ENCODE measurements at regions not wholly inside any gene's neighbourhood (a gene's known extent, or its start where the extent isn't known, plus 50 kb on each side); places are given as distances from the start of the nearest gene placed in this dataset.

- ATAC-seq (ENCODE audit: low FRiP score), result no peak
- WGBS, 2 donors, result 36 to 38% methylated on average over 5 of the region's 5 CpGs
Measured at GRCh38 chr22:22946131-22946530, 58.5 kb downstream of the IGLL5 start.

DNA sequence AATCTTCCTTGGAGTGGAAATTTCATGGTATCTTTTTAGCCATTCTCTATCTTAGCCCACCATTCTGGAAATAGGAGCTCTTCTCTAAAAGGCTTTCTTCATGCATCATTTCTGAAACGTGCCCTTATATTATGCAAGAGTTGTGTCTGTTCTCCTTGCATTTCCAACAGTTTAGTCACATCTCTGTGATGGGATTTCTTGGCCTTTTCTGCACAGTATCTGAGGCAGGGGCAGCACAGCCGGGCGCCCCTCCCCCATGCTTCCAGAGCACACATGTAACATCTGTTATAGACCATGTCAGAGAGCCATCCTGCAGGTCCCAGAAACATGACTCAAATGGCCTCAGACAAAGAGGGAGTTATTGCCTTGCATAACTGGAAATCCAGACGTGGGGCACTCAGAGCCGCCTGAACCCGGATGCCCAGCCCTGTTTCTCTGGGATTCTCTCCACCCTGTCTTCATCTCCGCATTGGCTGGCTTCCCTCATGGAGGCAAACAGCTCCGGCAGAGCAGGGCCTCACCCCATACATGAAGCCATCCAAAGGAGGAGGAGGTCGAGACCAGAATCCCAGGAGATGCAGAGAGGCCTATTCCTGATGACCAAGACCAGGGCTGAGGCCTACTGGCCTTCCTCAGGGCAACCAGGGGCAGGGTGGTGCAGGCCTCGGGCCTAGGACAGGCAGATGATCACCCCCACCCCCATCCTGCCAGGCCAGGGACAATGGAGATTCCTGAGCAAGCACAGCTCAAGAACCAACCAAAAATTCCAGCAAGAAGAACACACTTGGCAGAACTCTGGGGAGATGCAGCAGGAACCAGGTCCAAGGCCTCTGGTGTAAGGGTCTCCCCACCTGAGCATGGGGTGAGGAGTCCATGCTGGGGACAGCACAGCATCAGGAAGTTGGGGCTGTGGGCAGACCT is 61.3 kb downstream of the IGLL5 start:
- Histone ChIP-seq H3K27me3 (ENCODE audit: control insufficient read depth in 1 of 2, insufficient read depth in 2 of 2, low read length in 1 of 2) (peaks cover 0 to 2% of the 10 kb centered on the region in 2 donors), H3K4me1 (ENCODE audit: control insufficient read depth in 1 of 2, insufficient read depth in 2 of 2, low read length in 2 of 2) (no peaks in the 10 kb centered on the region), H3K36me3 (ENCODE audit: control insufficient read depth in 1 of 2, insufficient read depth in 2 of 2, low read length in 1 of 2) (no peaks in the 10 kb centered on the region), H3K4me3 (ENCODE audit: low read length in 2 of 2) (no peak overlapping the region), H3K9me3 (ENCODE audit: control insufficient read depth, low read length) (no peaks in the 10 kb centered on the region), H3K27ac (ENCODE audit: low read depth in 1 of 2, low read length in 2 of 2) (no peak overlapping the region)
- WGBS, 2 donors, result 80 to 83% methylated on average over 10 of the region's 10 CpGs
- DNase-seq, result peak in 1 of 2 donors; percentile 47
- no peak for ATAC-seq (ENCODE audit: low FRiP score)
- intact Hi-C loops (cut with DNase I), result no loop called here

More at GRCh38 chr22:22946131-22946530, 58.5 kb downstream of the IGLL5 start:
- intact Hi-C loops (cut with DNase I), result no loop called here
- H3K9me3 ChIP-seq (ENCODE audit: control insufficient read depth, low read length), result no peaks in the 10 kb centered on the region
- no peaks in the 10 kb centered on the region for H3K4me1 ChIP-seq (ENCODE audit: control insufficient read depth in 1 of 2, insufficient read depth in 2 of 2, low read length in 2 of 2)
- no peaks in the 10 kb centered on the region for H3K36me3 ChIP-seq (ENCODE audit: control insufficient read depth in 1 of 2, insufficient read depth in 2 of 2, low read length in 1 of 2)
- H3K27me3 ChIP-seq (ENCODE audit: control insufficient read depth in 1 of 2, insufficient read depth in 2 of 2, low read length in 1 of 2), result no peaks in the 10 kb centered on the region
- no peak overlapping the region for H3K27ac ChIP-seq (ENCODE audit: low read depth in 1 of 2, low read length in 2 of 2)
- no peak overlapping the region for H3K4me3 ChIP-seq (ENCODE audit: low read length in 2 of 2)
- no peak for DNase-seq

GRCh38 chr22:22949953-22950352 is 62.3 kb downstream of the IGLL5 start:
- Histone ChIP-seq H3K4me3 (ENCODE audit: low read length in 2 of 2) (no peak overlapping the region), H3K36me3 (ENCODE audit: control insufficient read depth in 1 of 2, insufficient read depth in 2 of 2, low read length in 1 of 2) (no peaks in the 10 kb centered on the region), H3K27ac (ENCODE audit: low read depth in 1 of 2, low read length in 2 of 2) (no peak overlapping the region), H3K4me1 (ENCODE audit: control insufficient read depth in 1 of 2, insufficient read depth in 2 of 2, low read length in 2 of 2) (no peaks in the 10 kb centered on the region), H3K9me3 (ENCODE audit: control insufficient read depth, low read length) (no peaks in the 10 kb centered on the region), H3K27me3 (ENCODE audit: control insufficient read depth in 1 of 2, insufficient read depth in 2 of 2, low read length in 1 of 2) (peaks cover 0 to 2% of the 10 kb centered on the region in 2 donors)
- ATAC-seq (ENCODE audit: low FRiP score) (no peak), DNase-seq (no peak)
- 89 to 93% methylated on average over 1 of the region's 1 CpG for WGBS, 2 donors
- intact Hi-C loops (cut with DNase I), result loop anchor here in 1 of 2 donors (10.0 kb wide), 1 partner anchor 435 kb away; no protein-coding TSS in a partner anchor

DNA sequence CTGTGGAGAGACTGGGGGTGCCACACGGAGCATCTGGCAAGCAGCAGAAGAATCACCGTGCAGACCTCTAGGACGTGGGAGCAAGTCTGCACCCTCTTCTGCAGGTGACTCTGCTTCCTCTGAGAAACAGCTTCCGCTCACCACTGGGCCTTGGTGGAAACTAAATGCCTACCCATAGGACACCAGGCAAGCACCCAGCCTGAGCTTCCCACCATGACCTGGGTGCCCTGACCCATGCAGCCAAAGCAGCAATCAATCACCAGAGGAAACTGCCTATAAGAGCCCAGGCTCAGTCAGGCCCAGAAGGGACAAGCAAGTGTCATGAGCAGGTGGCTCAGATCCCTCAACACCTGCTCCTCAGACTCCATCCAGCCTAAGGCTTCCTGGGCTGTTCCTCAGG is 63.4 kb downstream of the IGLL5 start:
- H3K27ac ChIP-seq (ENCODE audit: low read depth in 1 of 2, low read length in 2 of 2), result no peak overlapping the region
- DNase-seq, result no peak
- no peaks in the 10 kb centered on the region for H3K4me1 ChIP-seq (ENCODE audit: control insufficient read depth in 1 of 2, insufficient read depth in 2 of 2, low read length in 2 of 2)
- ATAC-seq (ENCODE audit: low FRiP score), result peak; percentile 13
- WGBS, 2 donors, result 87 to 92% methylated on average over 4 of the region's 4 CpGs
- H3K9me3 ChIP-seq (ENCODE audit: control insufficient read depth, low read length), result no peaks in the 10 kb centered on the region
- H3K27me3 ChIP-seq (ENCODE audit: control insufficient read depth in 1 of 2, insufficient read depth in 2 of 2, low read length in 1 of 2), result peaks cover 0 to 2% of the 10 kb centered on the region in 2 donors
- no peaks in the 10 kb centered on the region for H3K36me3 ChIP-seq (ENCODE audit: control insufficient read depth in 1 of 2, insufficient read depth in 2 of 2, low read length in 1 of 2)
- intact Hi-C loops (cut with DNase I), result loop anchor here in 1 of 2 donors (10.0 kb wide), 1 partner anchor 434 kb away; no protein-coding TSS in a partner anchor
- no peak overlapping the region for H3K4me3 ChIP-seq (ENCODE audit: low read length in 2 of 2)

DNA sequence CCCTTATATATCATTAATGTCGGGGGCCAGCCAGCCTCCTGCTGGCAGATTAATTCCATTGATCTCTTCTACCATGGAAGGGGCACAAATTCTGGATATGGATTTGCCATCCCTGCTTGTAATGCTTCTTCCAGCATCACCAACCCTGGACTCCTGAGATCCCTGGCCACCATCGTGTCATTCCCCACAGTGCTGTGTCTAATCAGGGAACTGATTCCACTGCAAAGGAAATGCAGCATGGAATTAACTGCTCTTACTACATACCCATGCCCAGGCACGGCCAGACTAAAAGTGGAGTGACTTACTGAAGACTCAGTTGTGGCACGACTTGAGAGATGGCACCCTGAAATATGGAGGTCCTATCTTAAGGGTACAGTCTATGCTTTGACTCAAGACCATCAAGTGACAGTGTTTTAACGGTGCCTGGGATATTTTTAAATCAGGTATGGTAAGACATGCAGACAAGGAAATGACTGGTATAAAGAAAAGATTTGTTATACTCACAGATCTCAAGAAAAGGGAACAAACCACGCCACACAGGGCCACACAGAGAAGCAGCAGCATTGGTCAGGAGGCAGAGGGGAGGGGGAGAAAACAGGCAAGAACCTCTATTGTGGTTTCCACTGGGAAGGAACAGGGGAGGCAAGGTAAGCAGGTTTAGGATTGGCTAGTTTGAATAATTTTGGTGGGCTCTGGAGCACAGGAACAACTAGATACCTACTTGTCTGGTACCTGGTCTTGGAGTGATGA is 65.1 kb downstream of the IGLL5 start:
- Histone ChIP-seq H3K27me3 (ENCODE audit: control insufficient read depth in 1 of 2, insufficient read depth in 2 of 2, low read length in 1 of 2) (peaks cover 0 to 2% of the 10 kb centered on the region in 2 donors), H3K4me3 (ENCODE audit: low read length in 2 of 2) (no peak overlapping the region), H3K27ac (ENCODE audit: low read depth in 1 of 2, low read length in 2 of 2) (no peak overlapping the region), H3K36me3 (ENCODE audit: control insufficient read depth in 1 of 2, insufficient read depth in 2 of 2, low read length in 1 of 2) (no peaks in the 10 kb centered on the region), H3K9me3 (ENCODE audit: control insufficient read depth, low read length) (no peaks in the 10 kb centered on the region), H3K4me1 (ENCODE audit: control insufficient read depth in 1 of 2, insufficient read depth in 2 of 2, low read length in 2 of 2) (no peaks in the 10 kb centered on the region)
- DNase-seq, result no peak
- no peak for ATAC-seq (ENCODE audit: low FRiP score)
- WGBS, 2 donors, result 64 to 74% methylated on average over 6 of the region's 6 CpGs
- intact Hi-C loops (cut with DNase I), result loop anchor here in 1 of 2 donors (10.0 kb wide), 1 partner anchor 432 kb away; no protein-coding TSS in a partner anchor

- H3K36me3 ChIP-seq (ENCODE audit: control insufficient read depth in 1 of 2, insufficient read depth in 2 of 2, low read length in 1 of 2), result no peaks in the 10 kb centered on the region
- H3K4me1 ChIP-seq (ENCODE audit: control insufficient read depth in 1 of 2, insufficient read depth in 2 of 2, low read length in 2 of 2), result no peaks in the 10 kb centered on the region
- ATAC-seq (ENCODE audit: low FRiP score) (no peak), DNase-seq (no peak)
- no peaks in the 10 kb centered on the region for H3K9me3 ChIP-seq (ENCODE audit: control insufficient read depth, low read length)
- 54 to 65% methylated on average over 5 of the region's 5 CpGs for WGBS, 2 donors
- H3K27me3 ChIP-seq (ENCODE audit: control insufficient read depth in 1 of 2, insufficient read depth in 2 of 2, low read length in 1 of 2), result peaks cover 0 to 2% of the 10 kb centered on the region in 2 donors
- intact Hi-C loops (cut with DNase I), result loop anchor here in 1 of 2 donors (10.0 kb wide), 1 partner anchor 431 kb away; no protein-coding TSS in a partner anchor
- no peak overlapping the region for H3K4me3 ChIP-seq (ENCODE audit: low read length in 2 of 2)
- no peak overlapping the region for H3K27ac ChIP-seq (ENCODE audit: low read depth in 1 of 2, low read length in 2 of 2)
Measured at GRCh38 chr22:22953791-22954190, 66.2 kb downstream of the IGLL5 start.

DNA sequence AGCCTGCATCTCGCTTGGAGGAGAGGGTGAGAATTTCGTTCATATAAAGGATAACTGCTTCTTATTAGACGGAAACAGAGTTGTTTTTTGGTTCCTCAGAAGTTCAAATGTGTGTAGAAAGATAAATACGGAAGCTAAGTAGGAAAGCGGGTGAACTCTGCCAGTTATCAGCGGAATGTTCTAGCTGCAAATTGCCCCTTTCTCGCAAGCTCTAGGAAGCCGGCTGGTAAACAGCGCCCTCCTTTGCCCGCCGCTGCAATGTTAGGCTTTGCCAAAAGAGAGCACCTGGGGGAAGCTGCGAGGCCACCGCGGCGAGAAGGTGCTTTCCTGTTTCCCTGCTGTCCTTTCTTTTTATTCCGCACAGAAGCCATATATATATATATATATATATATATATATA is 67.0 kb downstream of the IGLL5 start:
- WGBS, 2 donors, result 16% methylated on average over 16 of the region's 16 CpGs
- Histone ChIP-seq H3K36me3 (ENCODE audit: control insufficient read depth in 1 of 2, insufficient read depth in 2 of 2, low read length in 1 of 2) (no peaks in the 10 kb centered on the region), H3K9me3 (ENCODE audit: control insufficient read depth, low read length) (no peaks in the 10 kb centered on the region), H3K27ac (ENCODE audit: low read depth in 1 of 2, low read length in 2 of 2) (no peak overlapping the region), H3K27me3 (ENCODE audit: control insufficient read depth in 1 of 2, insufficient read depth in 2 of 2, low read length in 1 of 2) (peaks cover 0 to 2% of the 10 kb centered on the region in 2 donors), H3K4me3 (ENCODE audit: low read length in 2 of 2) (no peak overlapping the region), H3K4me1 (ENCODE audit: control insufficient read depth in 1 of 2, insufficient read depth in 2 of 2, low read length in 2 of 2) (no peaks in the 10 kb centered on the region)
- ATAC-seq (ENCODE audit: low FRiP score) (no peak), DNase-seq (no peak)
- intact Hi-C loops (cut with DNase I), result loop anchor here (5.0 to 10.0 kb wide), 2 partner anchors 107 to 430 kb away; no protein-coding TSS in a partner anchor

- Histone ChIP-seq H3K27me3 (ENCODE audit: control insufficient read depth in 1 of 2, insufficient read depth in 2 of 2, low read length in 1 of 2) (peaks cover 0 to 2% of the 10 kb centered on the region in 2 donors), H3K9me3 (ENCODE audit: control insufficient read depth, low read length) (no peaks in the 10 kb centered on the region), H3K27ac (ENCODE audit: low read depth in 1 of 2, low read length in 2 of 2) (no peak overlapping the region), H3K36me3 (ENCODE audit: control insufficient read depth in 1 of 2, insufficient read depth in 2 of 2, low read length in 1 of 2) (no peaks in the 10 kb centered on the region), H3K4me1 (ENCODE audit: control insufficient read depth in 1 of 2, insufficient read depth in 2 of 2, low read length in 2 of 2) (no peaks in the 10 kb centered on the region), H3K4me3 (ENCODE audit: low read length in 2 of 2) (no peak overlapping the region)
- 33 to 41% methylated on average over 5 of the region's 5 CpGs for WGBS, 2 donors
- ATAC-seq (ENCODE audit: low FRiP score), result no peak
- no peak for DNase-seq
- intact Hi-C loops (cut with DNase I), result loop anchor here (5.0 to 10.0 kb wide), 2 partner anchors 108 to 429 kb away; no protein-coding TSS in a partner anchor
Measured at GRCh38 chr22:22955276-22955798, 67.7 kb downstream of the IGLL5 start.
